ENCODE measurements at regions not wholly inside any gene's neighbourhood (a gene's known extent, or its start where the extent isn't known, plus 50 kb on each side); places are given as distances from the start of the nearest gene placed in this dataset.
A peak's percentile ranks its signal among the peaks of the same experiment; 100 is the strongest.

DNA sequence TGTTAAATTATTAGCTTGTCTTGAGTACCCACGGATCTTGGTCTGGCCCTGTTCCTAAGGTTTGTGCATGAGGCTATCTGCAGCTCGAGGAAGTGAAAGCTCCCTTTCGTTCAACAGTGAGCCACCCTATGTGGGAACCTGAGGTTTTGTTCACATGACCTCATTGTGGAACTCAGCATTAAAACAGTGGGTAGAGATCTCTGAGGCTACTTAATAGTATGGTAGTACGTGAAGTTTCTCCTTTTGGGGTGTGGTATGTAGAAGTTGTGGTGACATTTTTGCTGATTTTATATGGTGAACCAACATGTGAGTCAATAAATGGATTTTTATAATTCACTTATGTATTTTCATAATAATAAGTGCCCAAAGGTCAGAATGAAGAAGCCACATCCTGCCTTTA lies 252.7 kb upstream of the FERD3L start:
- BruUV-seq (replicated peaks), result no TSS peak
- Mint-ChIP-seq H3K9me3 (ENCODE audit: unreplicated experiment) (no peaks in the 10 kb centered on the region), H3K4me1 (ENCODE audit: insufficient read depth, unreplicated experiment) (peaks cover 6% of the 10 kb centered on the region), H3K27me3 (ENCODE audit: insufficient read depth, unreplicated experiment) (no peaks in the 10 kb centered on the region), H3K27ac (ENCODE audit: low read depth, unreplicated experiment) (peak overlapping the region; percentile 20), H3K4me3 (ENCODE audit: unreplicated experiment) (no peak overlapping the region), H3K36me3 (ENCODE audit: insufficient read depth, unreplicated experiment) (no peaks in the 10 kb centered on the region)
- ChIA-PET CTCF (interaction anchor here (0.6 kb wide), 1 partner anchor 101 kb away, joined by 3 read pairs; no protein-coding TSS in a partner anchor), POLR2A (no interaction called here)
- TF ChIP-seq, protein P1, sequence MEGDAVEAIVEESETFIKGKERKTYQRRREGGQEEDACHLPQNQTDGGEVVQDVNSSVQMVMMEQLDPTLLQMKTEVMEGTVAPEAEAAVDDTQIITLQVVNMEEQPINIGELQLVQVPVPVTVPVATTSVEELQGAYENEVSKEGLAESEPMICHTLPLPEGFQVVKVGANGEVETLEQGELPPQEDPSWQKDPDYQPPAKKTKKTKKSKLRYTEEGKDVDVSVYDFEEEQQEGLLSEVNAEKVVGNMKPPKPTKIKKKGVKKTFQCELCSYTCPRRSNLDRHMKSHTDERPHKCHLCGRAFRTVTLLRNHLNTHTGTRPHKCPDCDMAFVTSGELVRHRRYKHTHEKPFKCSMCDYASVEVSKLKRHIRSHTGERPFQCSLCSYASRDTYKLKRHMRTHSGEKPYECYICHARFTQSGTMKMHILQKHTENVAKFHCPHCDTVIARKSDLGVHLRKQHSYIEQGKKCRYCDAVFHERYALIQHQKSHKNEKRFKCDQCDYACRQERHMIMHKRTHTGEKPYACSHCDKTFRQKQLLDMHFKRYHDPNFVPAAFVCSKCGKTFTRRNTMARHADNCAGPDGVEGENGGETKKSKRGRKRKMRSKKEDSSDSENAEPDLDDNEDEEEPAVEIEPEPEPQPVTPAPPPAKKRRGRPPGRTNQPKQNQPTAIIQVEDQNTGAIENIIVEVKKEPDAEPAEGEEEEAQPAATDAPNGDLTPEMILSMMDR (IDR thresholded peaks at IDR 0.05; ENCODE audit: unreplicated experiment), result no peak
- DNase-seq (ENCODE audit: unreplicated experiment), result no peak
- intact Hi-C loops (cut with micrococcal nuclease), result no loop called here

DNA sequence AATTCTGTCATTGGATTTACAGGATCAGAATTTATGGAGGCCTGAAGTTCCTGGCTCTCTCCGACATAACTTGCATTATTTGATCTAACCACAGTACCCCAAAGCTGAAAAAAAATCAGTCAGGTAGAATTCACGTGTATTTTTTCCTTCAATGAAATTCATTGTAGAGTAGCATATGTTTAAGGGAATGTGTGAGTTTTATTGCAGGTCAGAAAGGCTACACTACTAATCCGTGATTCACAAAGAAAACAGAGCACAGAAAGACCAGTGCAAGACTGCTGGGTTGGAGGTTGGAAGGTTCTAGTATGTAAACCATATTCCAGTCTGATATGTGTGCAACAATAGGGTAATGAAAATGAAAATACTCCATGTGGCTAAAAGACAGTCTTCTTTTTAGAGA lies 247.0 kb upstream of the FERD3L start:
- peaks cover 13% of the 10 kb centered on the region for H3K4me1 Mint-ChIP-seq (ENCODE audit: insufficient read depth, unreplicated experiment)
- H3K27ac Mint-ChIP-seq (ENCODE audit: low read depth, unreplicated experiment), result peak overlapping the region; percentile 18
- no peak overlapping the region for H3K4me3 Mint-ChIP-seq (ENCODE audit: unreplicated experiment)
- no peaks in the 10 kb centered on the region for H3K36me3 Mint-ChIP-seq (ENCODE audit: insufficient read depth, unreplicated experiment)
- ChIA-PET POLR2A (no interaction called here), CTCF (no interaction called here)
- TF ChIP-seq, protein P1 (IDR thresholded peaks at IDR 0.05; ENCODE audit: unreplicated experiment), result no peak
- H3K9me3 Mint-ChIP-seq (ENCODE audit: unreplicated experiment), result no peaks in the 10 kb centered on the region
- no TSS peak for BruUV-seq (replicated peaks)
- peak; percentile 53 for DNase-seq (ENCODE audit: unreplicated experiment)
- H3K27me3 Mint-ChIP-seq (ENCODE audit: insufficient read depth, unreplicated experiment), result no peaks in the 10 kb centered on the region
- intact Hi-C loops (cut with micrococcal nuclease), result no loop called here

DNA sequence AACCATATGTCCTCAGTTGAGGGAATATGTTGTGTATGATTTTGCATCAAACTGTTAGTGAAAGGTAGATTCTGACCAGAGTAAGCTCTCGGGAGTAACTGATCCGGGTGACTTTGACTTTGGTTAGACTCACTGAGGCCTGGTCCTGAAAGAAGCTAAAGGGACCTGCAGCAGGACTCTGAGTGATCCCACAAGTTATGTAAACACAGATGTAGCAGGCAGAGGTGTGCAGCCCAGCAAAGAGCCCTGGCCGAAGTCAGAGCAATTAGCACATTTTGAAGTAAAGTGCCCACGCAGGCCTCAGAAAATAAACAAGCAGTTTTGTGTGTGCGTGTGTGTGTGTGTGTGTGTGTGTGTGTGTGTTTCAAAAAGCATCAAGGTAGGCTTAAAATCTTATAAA lies 245.6 kb upstream of the FERD3L start:
- no peaks in the 10 kb centered on the region for H3K36me3 Mint-ChIP-seq (ENCODE audit: insufficient read depth, unreplicated experiment)
- no peak for DNase-seq (ENCODE audit: unreplicated experiment)
- ChIA-PET CTCF (no interaction called here), POLR2A (no interaction called here)
- H3K9me3 Mint-ChIP-seq (ENCODE audit: unreplicated experiment), result no peaks in the 10 kb centered on the region
- TF ChIP-seq, protein P1 (IDR thresholded peaks at IDR 0.05; ENCODE audit: unreplicated experiment), result no peak
- BruUV-seq (replicated peaks), result no TSS peak
- intact Hi-C loops (cut with micrococcal nuclease), result no loop called here
- H3K4me3 Mint-ChIP-seq (ENCODE audit: unreplicated experiment), result no peak overlapping the region
- no peak overlapping the region for H3K27ac Mint-ChIP-seq (ENCODE audit: low read depth, unreplicated experiment)
- no peaks in the 10 kb centered on the region for H3K27me3 Mint-ChIP-seq (ENCODE audit: insufficient read depth, unreplicated experiment)
- H3K4me1 Mint-ChIP-seq (ENCODE audit: insufficient read depth, unreplicated experiment), result peaks cover 13% of the 10 kb centered on the region

DNA sequence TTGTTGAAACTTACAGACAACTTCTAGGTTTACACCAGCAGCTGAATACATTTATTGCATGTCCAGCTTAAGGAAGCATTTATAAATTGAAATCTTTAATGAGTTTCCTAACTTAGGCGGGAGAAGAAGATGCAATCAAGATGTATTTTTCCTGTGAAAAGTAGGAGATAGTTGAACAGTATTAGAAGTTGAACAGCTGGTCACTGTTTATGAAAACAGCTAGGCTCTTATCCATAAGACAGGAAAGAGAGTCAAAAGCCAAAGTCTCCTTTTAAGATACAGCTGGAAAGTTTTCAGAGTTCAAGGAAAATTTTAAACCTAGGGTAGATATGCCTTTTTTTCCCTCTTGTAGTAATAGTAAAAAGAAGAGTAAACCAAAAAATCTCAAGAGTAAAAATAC lies 236.1 kb upstream of the FERD3L start:
- no peaks in the 10 kb centered on the region for H3K27me3 Mint-ChIP-seq (ENCODE audit: insufficient read depth, unreplicated experiment)
- TF ChIP-seq, protein P1 (IDR thresholded peaks at IDR 0.05; ENCODE audit: unreplicated experiment), result no peak
- BruUV-seq (replicated peaks), result no TSS peak
- no peaks in the 10 kb centered on the region for H3K9me3 Mint-ChIP-seq (ENCODE audit: unreplicated experiment)
- no peak for DNase-seq (ENCODE audit: unreplicated experiment)
- no peak overlapping the region for H3K4me3 Mint-ChIP-seq (ENCODE audit: unreplicated experiment)
- H3K27ac Mint-ChIP-seq (ENCODE audit: low read depth, unreplicated experiment), result no peak overlapping the region
- H3K36me3 Mint-ChIP-seq (ENCODE audit: insufficient read depth, unreplicated experiment), result no peaks in the 10 kb centered on the region
- POLR2A ChIA-PET, result no interaction called here
- CTCF ChIA-PET, result interaction anchor here (1.0 kb wide), 1 partner anchor 13 kb away, joined by 3 read pairs; no protein-coding TSS in a partner anchor
- H3K4me1 Mint-ChIP-seq (ENCODE audit: insufficient read depth, unreplicated experiment), result no peaks in the 10 kb centered on the region
- intact Hi-C loops (cut with micrococcal nuclease), result no loop called here
